ENCODE measurements at regions not wholly inside any gene's neighbourhood (a gene's known extent, or its start where the extent isn't known, plus 50 kb on each side); places are given as distances from the start of the nearest gene placed in this dataset.

DNA sequence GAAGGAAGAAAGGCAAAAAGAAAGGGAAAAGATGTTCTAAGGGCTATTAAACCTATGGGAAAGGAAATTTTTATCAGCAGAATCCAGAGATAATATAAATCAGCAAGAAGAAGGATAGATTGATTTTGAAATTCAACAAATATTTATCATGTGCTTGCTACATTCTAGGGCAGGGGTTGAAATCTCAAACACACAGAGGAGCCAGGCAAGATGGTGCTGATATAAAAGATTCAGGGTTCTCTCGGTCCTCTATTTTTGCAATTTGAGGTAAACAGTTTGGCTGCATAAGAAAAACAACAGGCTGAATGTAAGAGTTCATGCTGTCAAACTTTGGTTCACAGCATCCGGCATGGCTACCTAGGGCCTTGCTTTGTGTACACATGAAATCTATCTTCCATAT is 109.6 kb upstream of the BMP2 start:
- ATAC-seq: no peak
- POLR2A ChIA-PET: no interaction called here
- Histone ChIP-seq H3K4me3 (no peak overlapping the region), H3K27ac (no peak overlapping the region), H3K9me3 (no peaks in the 10 kb centered on the region), H3K4me1 (no peaks in the 10 kb centered on the region), H3K4me2 (no peak overlapping the region)
- WGBS (ENCODE audit: missing lambda C conversion rate): 33% methylated on average over 2 of the region's 2 CpGs
- no peak for DNase-seq (ENCODE audit: low read depth in 1 of 2, low spot score in 1 of 2)
- TF ChIP-seq EHMT2 (IDR thresholded peaks at IDR 0.05; ENCODE audit: low read depth) (no peak), NR3C1 (IDR thresholded peaks at IDR 0.05) (no peak), HDAC2 (IDR thresholded peaks at IDR 0.05) (no peak), ZNF302 (CRISPR knock-in tag; IDR thresholded peaks at IDR 0.05) (no peak), RFX5 (IDR thresholded peaks at IDR 0.05) (no peak)
- CTCF ChIA-PET: no interaction called here
- FAIRE-seq: no peak

DNA sequence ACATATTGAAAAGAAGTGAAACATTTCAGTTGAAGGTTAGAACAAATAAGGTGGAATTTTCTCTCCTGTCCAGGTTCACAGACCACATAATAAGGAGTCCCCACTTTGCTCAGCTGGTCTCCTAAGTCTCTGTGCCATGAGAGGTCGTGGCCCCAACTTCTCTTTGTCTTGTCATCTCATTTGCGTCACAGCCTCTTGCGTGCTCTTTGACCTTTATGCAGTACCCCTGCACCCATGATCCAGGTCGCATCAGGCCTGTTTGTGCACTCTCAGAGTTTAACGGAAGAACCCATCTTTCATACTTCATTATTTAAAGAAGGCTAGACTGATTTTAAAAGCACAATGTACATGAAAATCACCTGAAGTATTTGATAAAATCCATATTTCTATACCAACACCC is 110.4 kb upstream of the BMP2 start:
- ChIA-PET POLR2A (no interaction called here), CTCF (no interaction called here)
- H3K4me1 ChIP-seq: no peaks in the 10 kb centered on the region
- no peak for TF ChIP-seq CEBPB (IDR thresholded peaks at IDR 0.05)
- TF ChIP-seq, protein P1, sequence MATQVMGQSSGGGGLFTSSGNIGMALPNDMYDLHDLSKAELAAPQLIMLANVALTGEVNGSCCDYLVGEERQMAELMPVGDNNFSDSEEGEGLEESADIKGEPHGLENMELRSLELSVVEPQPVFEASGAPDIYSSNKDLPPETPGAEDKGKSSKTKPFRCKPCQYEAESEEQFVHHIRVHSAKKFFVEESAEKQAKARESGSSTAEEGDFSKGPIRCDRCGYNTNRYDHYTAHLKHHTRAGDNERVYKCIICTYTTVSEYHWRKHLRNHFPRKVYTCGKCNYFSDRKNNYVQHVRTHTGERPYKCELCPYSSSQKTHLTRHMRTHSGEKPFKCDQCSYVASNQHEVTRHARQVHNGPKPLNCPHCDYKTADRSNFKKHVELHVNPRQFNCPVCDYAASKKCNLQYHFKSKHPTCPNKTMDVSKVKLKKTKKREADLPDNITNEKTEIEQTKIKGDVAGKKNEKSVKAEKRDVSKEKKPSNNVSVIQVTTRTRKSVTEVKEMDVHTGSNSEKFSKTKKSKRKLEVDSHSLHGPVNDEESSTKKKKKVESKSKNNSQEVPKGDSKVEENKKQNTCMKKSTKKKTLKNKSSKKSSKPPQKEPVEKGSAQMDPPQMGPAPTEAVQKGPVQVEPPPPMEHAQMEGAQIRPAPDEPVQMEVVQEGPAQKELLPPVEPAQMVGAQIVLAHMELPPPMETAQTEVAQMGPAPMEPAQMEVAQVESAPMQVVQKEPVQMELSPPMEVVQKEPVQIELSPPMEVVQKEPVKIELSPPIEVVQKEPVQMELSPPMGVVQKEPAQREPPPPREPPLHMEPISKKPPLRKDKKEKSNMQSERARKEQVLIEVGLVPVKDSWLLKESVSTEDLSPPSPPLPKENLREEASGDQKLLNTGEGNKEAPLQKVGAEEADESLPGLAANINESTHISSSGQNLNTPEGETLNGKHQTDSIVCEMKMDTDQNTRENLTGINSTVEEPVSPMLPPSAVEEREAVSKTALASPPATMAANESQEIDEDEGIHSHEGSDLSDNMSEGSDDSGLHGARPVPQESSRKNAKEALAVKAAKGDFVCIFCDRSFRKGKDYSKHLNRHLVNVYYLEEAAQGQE (IDR thresholded peaks at IDR 0.05): no peak
- TF ChIP-seq, protein P2, sequence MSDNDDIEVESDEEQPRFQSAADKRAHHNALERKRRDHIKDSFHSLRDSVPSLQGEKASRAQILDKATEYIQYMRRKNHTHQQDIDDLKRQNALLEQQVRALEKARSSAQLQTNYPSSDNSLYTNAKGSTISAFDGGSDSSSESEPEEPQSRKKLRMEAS (IDR thresholded peaks at IDR 0.05): no peak
- no peak for TF ChIP-seq RAD21 (conservative IDR thresholded peaks at IDR 0.05 in 1 of 2, IDR thresholded peaks at IDR 0.05 in 1 of 2)
- TF ChIP-seq ZC3H11A (IDR thresholded peaks at IDR 0.05): no peak
- TF ChIP-seq CBX8 (IDR thresholded peaks at IDR 0.05): no peak
- no peak for TF ChIP-seq RNF2 (IDR thresholded peaks at IDR 0.05; ENCODE audit: borderline replicate concordance, low read depth)
- TF ChIP-seq, protein P3, sequence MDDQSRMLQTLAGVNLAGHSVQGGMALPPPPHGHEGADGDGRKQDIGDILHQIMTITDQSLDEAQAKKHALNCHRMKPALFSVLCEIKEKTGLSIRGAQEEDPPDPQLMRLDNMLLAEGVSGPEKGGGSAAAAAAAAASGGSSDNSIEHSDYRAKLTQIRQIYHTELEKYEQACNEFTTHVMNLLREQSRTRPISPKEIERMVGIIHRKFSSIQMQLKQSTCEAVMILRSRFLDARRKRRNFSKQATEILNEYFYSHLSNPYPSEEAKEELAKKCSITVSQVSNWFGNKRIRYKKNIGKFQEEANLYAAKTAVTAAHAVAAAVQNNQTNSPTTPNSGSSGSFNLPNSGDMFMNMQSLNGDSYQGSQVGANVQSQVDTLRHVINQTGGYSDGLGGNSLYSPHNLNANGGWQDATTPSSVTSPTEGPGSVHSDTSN (IDR thresholded peaks at IDR 0.05): no peak
- no peak for TF ChIP-seq GATA3 (IDR thresholded peaks at IDR 0.05; ENCODE audit: borderline replicate concordance)
- no peak for TF ChIP-seq NR3C1 (IDR thresholded peaks at IDR 0.05)
- no peak for TF ChIP-seq NFE2L2 (conservative IDR thresholded peaks at IDR 0.05; ENCODE audit: low read length)
- TF ChIP-seq ESRRA (IDR thresholded peaks at IDR 0.05; ENCODE audit: borderline replicate concordance, low read length): no peak
- no peak for TF ChIP-seq RARB (CRISPR knock-in tag; IDR thresholded peaks at IDR 0.05)
- no peak for TF ChIP-seq JUN (IDR thresholded peaks at IDR 0.05)
- TF ChIP-seq EHF (CRISPR knock-in tag; IDR thresholded peaks at IDR 0.05): no peak
- TF ChIP-seq SMC3 (IDR thresholded peaks at IDR 0.05): no peak
- no peaks in the 10 kb centered on the region for H3K9me3 ChIP-seq
- no peak overlapping the region for H3K27ac ChIP-seq
- no peak for DNase-seq (ENCODE audit: low read depth in 1 of 2, low spot score in 1 of 2)
- no peak for ATAC-seq
- WGBS (ENCODE audit: missing lambda C conversion rate): 33% methylated on average over 5 of the region's 5 CpGs
- FAIRE-seq: no peak
- no peak overlapping the region for H3K4me2 ChIP-seq
- no peak overlapping the region for H3K4me3 ChIP-seq

DNA sequence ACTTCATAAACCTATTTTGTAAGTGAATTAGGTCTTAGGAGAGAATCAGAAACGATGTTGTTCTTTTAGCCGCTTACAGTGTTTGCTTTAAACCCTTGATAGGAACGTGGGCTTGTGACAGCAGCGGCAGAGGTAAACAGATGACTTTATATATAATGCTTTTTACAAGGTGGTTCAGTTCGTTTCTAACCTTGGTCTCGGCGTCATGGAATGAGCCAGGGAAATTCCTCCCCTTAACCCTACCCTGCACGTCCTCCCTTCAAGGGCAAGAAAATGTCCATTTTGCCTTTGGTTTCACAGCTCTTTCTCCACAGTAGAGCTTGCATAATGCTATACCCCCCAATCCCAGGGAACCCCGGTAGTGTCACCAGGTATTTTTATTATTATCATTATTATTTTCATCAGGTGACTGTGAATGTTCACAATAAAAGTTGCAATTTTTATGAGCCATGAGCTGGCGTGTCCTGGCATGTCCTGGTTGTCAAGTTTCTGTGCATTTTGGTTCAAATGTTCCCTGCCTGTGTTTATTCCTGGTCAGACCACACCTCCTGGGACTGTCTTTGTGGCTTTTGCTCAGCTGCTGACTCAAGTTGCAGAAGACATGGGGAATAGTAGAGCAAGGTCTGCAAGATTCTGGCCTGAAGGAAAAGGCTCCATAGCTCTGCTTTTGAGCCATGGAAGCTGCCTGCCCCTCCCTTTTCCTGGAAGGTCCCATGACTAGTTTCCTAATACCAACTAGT is 112.8 kb upstream of the BMP2 start:
- no peak for FAIRE-seq
- Histone ChIP-seq H3K9me3 (no peaks in the 10 kb centered on the region), H3K4me2 (no peak overlapping the region), H3K27ac (no peak overlapping the region), H3K4me3 (no peak overlapping the region), H3K4me1 (no peaks in the 10 kb centered on the region)
- no peak for ATAC-seq
- 24% methylated on average over 10 of the region's 10 CpGs for WGBS (ENCODE audit: missing lambda C conversion rate)
- no peak for DNase-seq (ENCODE audit: low read depth in 1 of 2, low spot score in 1 of 2)
- POLR2A ChIA-PET: no interaction called here
- CTCF ChIA-PET: no interaction called here
- TF ChIP-seq, protein P4, sequence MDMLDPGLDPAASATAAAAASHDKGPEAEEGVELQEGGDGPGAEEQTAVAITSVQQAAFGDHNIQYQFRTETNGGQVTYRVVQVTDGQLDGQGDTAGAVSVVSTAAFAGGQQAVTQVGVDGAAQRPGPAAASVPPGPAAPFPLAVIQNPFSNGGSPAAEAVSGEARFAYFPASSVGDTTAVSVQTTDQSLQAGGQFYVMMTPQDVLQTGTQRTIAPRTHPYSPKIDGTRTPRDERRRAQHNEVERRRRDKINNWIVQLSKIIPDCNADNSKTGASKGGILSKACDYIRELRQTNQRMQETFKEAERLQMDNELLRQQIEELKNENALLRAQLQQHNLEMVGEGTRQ (IDR thresholded peaks at IDR 0.05): no peak
- TF ChIP-seq HOXA7 (CRISPR knock-in tag; IDR thresholded peaks at IDR 0.05) (no peak), RNF2 (IDR thresholded peaks at IDR 0.05; ENCODE audit: borderline replicate concordance, low read depth) (no peak), KDM5A (IDR thresholded peaks at IDR 0.05) (no peak), NPAS2 (CRISPR knock-in tag; IDR thresholded peaks at IDR 0.05; ENCODE audit: borderline replicate concordance) (no peak), EP300 (IDR thresholded peaks at IDR 0.05) (no peak), MYC (IDR thresholded peaks at IDR 0.05; ENCODE audit: borderline replicate concordance, low read length) (no peak)
- TF ChIP-seq, protein P3 (IDR thresholded peaks at IDR 0.05): no peak
- TF ChIP-seq, protein P5, sequence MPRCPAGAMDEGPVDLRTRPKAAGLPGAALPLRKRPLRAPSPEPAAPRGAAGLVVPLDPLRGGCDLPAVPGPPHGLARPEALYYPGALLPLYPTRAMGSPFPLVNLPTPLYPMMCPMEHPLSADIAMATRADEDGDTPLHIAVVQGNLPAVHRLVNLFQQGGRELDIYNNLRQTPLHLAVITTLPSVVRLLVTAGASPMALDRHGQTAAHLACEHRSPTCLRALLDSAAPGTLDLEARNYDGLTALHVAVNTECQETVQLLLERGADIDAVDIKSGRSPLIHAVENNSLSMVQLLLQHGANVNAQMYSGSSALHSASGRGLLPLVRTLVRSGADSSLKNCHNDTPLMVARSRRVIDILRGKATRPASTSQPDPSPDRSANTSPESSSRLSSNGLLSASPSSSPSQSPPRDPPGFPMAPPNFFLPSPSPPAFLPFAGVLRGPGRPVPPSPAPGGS (IDR thresholded peaks at IDR 0.05): no peak
- TF ChIP-seq, protein P2 (IDR thresholded peaks at IDR 0.05): no peak

Measured in A549 (cell line).